Natural killer cell (primary cell): ENCODE measurements at regions not wholly inside any gene's neighbourhood (a gene's known extent, or its start where the extent isn't known, plus 50 kb on each side); places are given as distances from the start of the nearest gene placed in this dataset.
"Not testable (repeated sequence)": the region's sequence is repeated elsewhere in the genome, so short reads cannot be mapped to it uniquely, and the experiment has no call there.

Source experiments
- ATAC-seq, 3 donors: fragments of 150-1000 bp in 2 of 3; fragments of 200-7000 bp in 1 of 3; cut with Tn5 transposase; 1 replicate in 1 of 3; 2 replicates in 2 of 3; pipeline ENCODE4 v1.10.0; 2021; ENCODE audit warnings: mild to moderate bottlenecking in 2 of 3, moderate library complexity in 2 of 3
- DNase-seq, 2 donors: peaks; one replicate each; pipeline versions ENCODE4 v3.0.0 to v3.0.0-alpha.2; 2013 to 2021; ENCODE audit warnings: mixed read lengths in 1 of 2
- H3K27ac ChIP-seq: one replicate; pipeline ENCODE4 v1.5.1; 2013; ENCODE audit warnings: mild to moderate bottlenecking, low read length
- H3K27me3 ChIP-seq: one replicate; pipeline ENCODE4 v1.6.1; 2013; ENCODE audit warnings: low read length; ENCODE audit not compliant: control insufficient read depth, insufficient read depth
- H3K36me3 ChIP-seq: one replicate; pipeline ENCODE4 v1.6.1; 2013; ENCODE audit warnings: low read length; ENCODE audit not compliant: control insufficient read depth, insufficient read depth
- H3K4me1 ChIP-seq: one replicate; pipeline ENCODE4 v1.6.1; 2013; ENCODE audit warnings: low read length; ENCODE audit not compliant: control insufficient read depth, insufficient read depth
- H3K4me3 ChIP-seq: one replicate; pipeline ENCODE4 v1.5.1; 2013; ENCODE audit warnings: low read length
- H3K9me3 ChIP-seq: one replicate; pipeline ENCODE4 v1.6.1; 2013; ENCODE audit warnings: low read length; ENCODE audit not compliant: control insufficient read depth, insufficient read depth
- H3K27ac Mint-ChIP-seq, 2 donors: one replicate each; pipeline ENCODE4 v1.8.0; 2022; ENCODE audit warnings: mild to moderate bottlenecking in 2 of 2, mixed read lengths in 2 of 2, moderate library complexity in 1 of 2
- H3K27me3 Mint-ChIP-seq, 2 donors: one replicate each; pipeline ENCODE4 v1.8.0; 2022; ENCODE audit warnings: low read depth in 2 of 2, mixed read lengths in 2 of 2
- H3K36me3 Mint-ChIP-seq: one replicate; pipeline ENCODE4 v1.8.0; 2022; ENCODE audit warnings: mixed read lengths
- H3K4me1 Mint-ChIP-seq, 2 donors: one replicate each; pipeline ENCODE4 v1.8.0; 2022; ENCODE audit warnings: mixed read lengths in 2 of 2
- H3K4me3 Mint-ChIP-seq: one replicate; pipeline ENCODE4 v1.8.0; 2022; ENCODE audit warnings: mild to moderate bottlenecking, moderate library complexity, mixed read lengths
- H3K9me3 Mint-ChIP-seq, 2 donors: one replicate each; pipeline ENCODE4 v1.8.0; 2022; ENCODE audit warnings: mixed read lengths in 2 of 2
- WGBS: methylation state at CpG from one replicate; pipeline ENCODE4 v1.1.7; 2013; ENCODE audit warnings: missing lambda C conversion rate; ENCODE audit not compliant: insufficient coverage; 5-methylcytosine and 5-hydroxymethylcytosine counted together
- intact Hi-C: fragments of 100-400 bp; cut with micrococcal nuclease; formaldehyde crosslinking; loops from one replicate; pipeline ENCODE4 v1.14.2; 2022
- TF ChIP-seq, protein P1 (sequence below): fragments of 200-600 bp; IDR thresholded peaks from one replicate; pipeline ENCODE4 v1.8.0; 2022; ENCODE audit warnings: antibody characterized with exemption

DNA sequence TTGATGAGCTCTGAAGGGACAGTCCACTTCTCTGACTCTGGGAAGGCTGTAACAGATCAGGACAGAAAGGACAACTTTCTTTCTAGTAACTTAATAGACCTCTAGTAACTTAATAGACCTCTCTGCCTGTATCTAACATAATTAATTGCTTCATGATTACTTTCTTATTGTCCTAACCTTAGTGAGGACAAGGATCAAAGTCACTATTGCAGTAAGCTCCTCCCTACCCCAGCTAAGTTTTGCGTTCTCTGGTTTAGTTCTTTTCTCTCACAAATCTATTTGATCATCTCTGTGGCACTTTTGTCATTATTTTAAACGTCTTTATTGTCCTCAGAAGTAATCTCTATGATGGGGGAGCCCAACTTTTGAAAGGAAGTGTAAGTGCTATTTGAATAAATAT, 125.5 kb upstream of the UGP2 start:
- intact Hi-C loops, result no loop called here
- DNase-seq (no peak), ATAC-seq (no peak)
- Histone ChIP-seq H3K4me3 (no peak overlapping the region), H3K9me3 (no peaks in the 10 kb centered on the region), H3K27ac (no peak overlapping the region), H3K27me3 (no peaks in the 10 kb centered on the region), H3K4me1 (no peaks in the 10 kb centered on the region), H3K36me3 (no peaks in the 10 kb centered on the region)
- no peaks in the 10 kb centered on the region for H3K9me3 Mint-ChIP-seq
- TF ChIP-seq, protein P1, sequence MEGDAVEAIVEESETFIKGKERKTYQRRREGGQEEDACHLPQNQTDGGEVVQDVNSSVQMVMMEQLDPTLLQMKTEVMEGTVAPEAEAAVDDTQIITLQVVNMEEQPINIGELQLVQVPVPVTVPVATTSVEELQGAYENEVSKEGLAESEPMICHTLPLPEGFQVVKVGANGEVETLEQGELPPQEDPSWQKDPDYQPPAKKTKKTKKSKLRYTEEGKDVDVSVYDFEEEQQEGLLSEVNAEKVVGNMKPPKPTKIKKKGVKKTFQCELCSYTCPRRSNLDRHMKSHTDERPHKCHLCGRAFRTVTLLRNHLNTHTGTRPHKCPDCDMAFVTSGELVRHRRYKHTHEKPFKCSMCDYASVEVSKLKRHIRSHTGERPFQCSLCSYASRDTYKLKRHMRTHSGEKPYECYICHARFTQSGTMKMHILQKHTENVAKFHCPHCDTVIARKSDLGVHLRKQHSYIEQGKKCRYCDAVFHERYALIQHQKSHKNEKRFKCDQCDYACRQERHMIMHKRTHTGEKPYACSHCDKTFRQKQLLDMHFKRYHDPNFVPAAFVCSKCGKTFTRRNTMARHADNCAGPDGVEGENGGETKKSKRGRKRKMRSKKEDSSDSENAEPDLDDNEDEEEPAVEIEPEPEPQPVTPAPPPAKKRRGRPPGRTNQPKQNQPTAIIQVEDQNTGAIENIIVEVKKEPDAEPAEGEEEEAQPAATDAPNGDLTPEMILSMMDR, result no peak
- WGBS, result 90% methylated on average over 1 of the region's 2 CpGs
- H3K36me3 Mint-ChIP-seq, result no peaks in the 10 kb centered on the region
- no peak overlapping the region for H3K27ac Mint-ChIP-seq
- H3K4me1 Mint-ChIP-seq, result no peaks in the 10 kb centered on the region
- H3K4me3 Mint-ChIP-seq, result no peak overlapping the region
- H3K27me3 Mint-ChIP-seq, result peaks cover 3 to 20% of the 10 kb centered on the region in 2 donors

DNA sequence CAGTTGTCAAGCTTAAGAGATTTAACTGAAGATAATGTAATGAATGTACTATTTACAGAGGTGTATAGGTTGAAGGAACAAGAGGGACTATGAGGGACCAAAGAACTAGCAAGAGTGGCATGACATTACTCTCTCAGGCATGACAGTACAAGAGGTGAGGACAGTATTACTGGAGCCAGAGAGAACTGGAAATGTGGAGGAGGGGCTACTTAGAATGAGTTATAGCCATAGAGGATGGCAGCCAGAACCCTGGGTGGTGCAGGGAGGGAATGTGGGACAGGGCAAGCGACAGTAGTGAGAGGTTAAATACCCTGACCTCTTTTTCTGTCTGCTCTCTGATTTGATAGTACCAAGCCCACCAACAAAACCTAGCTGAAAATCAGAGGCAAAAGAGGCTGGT, 122.6 kb upstream of the UGP2 start:
- H3K27ac ChIP-seq, result no peak overlapping the region
- intact Hi-C loops, result no loop called here
- H3K27me3 ChIP-seq, result no peaks in the 10 kb centered on the region
- H3K9me3 ChIP-seq, result no peaks in the 10 kb centered on the region
- ATAC-seq (no peak), DNase-seq (no peak)
- Mint-ChIP-seq H3K27me3 (peaks cover 3 to 7% of the 10 kb centered on the region in 2 donors), H3K4me1 (no peaks in the 10 kb centered on the region), H3K4me3 (no peak overlapping the region), H3K27ac (no peak overlapping the region), H3K9me3 (no peaks in the 10 kb centered on the region), H3K36me3 (no peaks in the 10 kb centered on the region)
- no peak overlapping the region for H3K4me3 ChIP-seq
- no CpG with 5 or more reads among the region's 1 CpG for WGBS
- TF ChIP-seq, protein P1, result no peak
- no peaks in the 10 kb centered on the region for H3K36me3 ChIP-seq
- no peaks in the 10 kb centered on the region for H3K4me1 ChIP-seq

DNA sequence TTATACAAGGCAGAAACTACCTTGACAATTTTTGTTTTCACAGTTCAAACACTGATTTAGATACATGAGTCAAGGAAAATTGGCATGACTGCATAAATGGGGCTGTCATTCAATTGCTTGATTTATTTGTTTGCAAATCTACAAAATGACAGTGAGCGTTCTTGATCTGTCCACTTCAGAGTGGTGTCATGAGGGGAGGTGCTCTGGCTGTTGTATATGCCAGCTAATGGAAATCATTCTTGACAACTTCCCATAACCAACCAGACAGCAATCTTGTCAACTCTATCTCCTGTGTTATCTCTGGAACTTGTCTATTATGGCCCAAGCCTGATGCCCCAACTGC, 120.6 kb upstream of the UGP2 start:
- 100% methylated on average over 1 of the region's 1 CpG for WGBS
- no peaks in the 10 kb centered on the region for H3K27me3 ChIP-seq
- Mint-ChIP-seq H3K9me3 (no peaks in the 10 kb centered on the region), H3K4me1 (no peaks in the 10 kb centered on the region), H3K4me3 (no peak overlapping the region), H3K27me3 (peaks cover 5 to 12% of the 10 kb centered on the region in 2 donors), H3K36me3 (no peaks in the 10 kb centered on the region), H3K27ac (no peak overlapping the region)
- intact Hi-C loops, result no loop called here
- no peak overlapping the region for H3K27ac ChIP-seq
- ATAC-seq (no peak), DNase-seq (no peak)
- H3K9me3 ChIP-seq, result no peaks in the 10 kb centered on the region
- no peak overlapping the region for H3K4me3 ChIP-seq
- no peaks in the 10 kb centered on the region for H3K36me3 ChIP-seq
- TF ChIP-seq, protein P1, result no peak
- H3K4me1 ChIP-seq, result no peaks in the 10 kb centered on the region

DNA sequence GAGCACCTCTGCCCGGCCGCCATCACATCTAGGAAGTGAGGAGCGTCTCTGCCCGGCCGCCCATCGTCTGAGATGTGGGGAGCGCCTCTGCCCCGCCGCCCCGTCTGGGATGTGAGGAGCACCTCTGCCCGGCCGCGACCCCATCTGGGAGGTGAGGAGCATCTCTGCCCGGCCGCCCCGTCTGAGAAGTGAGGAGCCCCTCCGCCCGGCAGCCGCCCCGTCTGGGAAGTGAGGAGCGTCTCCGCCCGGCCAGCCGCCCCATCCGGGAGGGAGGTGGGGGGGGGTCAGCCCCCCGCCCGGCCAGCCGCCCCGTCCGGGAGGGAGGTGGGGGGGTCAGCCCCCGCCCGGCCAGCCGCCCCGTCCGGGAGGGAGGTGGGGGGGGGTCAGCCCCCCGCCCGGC, 119.4 kb upstream of the UGP2 start:
- intact Hi-C loops, H3K27me3 ChIP-seq, H3K27ac Mint-ChIP-seq, H3K27ac ChIP-seq, ATAC-seq, H3K4me1 Mint-ChIP-seq, H3K9me3 ChIP-seq, H3K4me1 ChIP-seq, H3K9me3 Mint-ChIP-seq, H3K36me3 Mint-ChIP-seq, H3K36me3 ChIP-seq, DNase-seq, H3K4me3 Mint-ChIP-seq, H3K4me3 ChIP-seq: not testable (repeated sequence)
- WGBS, result 96% methylated on average over 8 of the region's 37 CpGs
- peaks cover 5 to 20% of the 10 kb centered on the region in 2 donors for H3K27me3 Mint-ChIP-seq
